Neural cell (in vitro differentiated cells): ENCODE measurements at regions not wholly inside any gene's neighbourhood (a gene's known extent, or its start where the extent isn't known, plus 50 kb on each side); places are given as distances from the start of the nearest gene placed in this dataset.

ENCODE experiments used
- H2AFZ ChIP-seq: fragments of 200-600, 300-800 bp; sonication (generic), shearing (Covaris generic); 2 replicates; pipeline ENCODE4 v1.6.0; 2014; ENCODE audit warnings: low read depth, mild to moderate bottlenecking, antibody characterized with exemption, low read length, moderate library complexity
- H3F3A ChIP-seq: fragments of 200-600 bp; shearing (Covaris generic); 2 replicates; pipeline ENCODE4 v1.6.1; 2016; ENCODE audit warnings: mild to moderate bottlenecking, moderate library complexity, mixed read lengths, antibody characterized with exemption, low read length; ENCODE audit not compliant: insufficient read depth, poor library complexity, severe bottlenecking
- H3K27ac ChIP-seq: fragments of 200-600, 300-800 bp; sonication (generic), shearing (Covaris generic); 2 replicates; pipeline ENCODE4 v1.5.1; 2014; ENCODE audit warnings: mild to moderate bottlenecking, low read length, moderate library complexity
- H3K27me3 ChIP-seq: fragments of 300-800, 200-600 bp; sonication (generic), shearing (Covaris generic); 2 replicates; pipeline ENCODE4 v1.6.0; 2014; ENCODE audit warnings: mild to moderate bottlenecking, low read depth, low read length, moderate library complexity; ENCODE audit not compliant: insufficient read depth
- H3K36me3 ChIP-seq: fragments of 300-800, 200-600 bp; sonication (generic), shearing (Covaris generic); 2 replicates; pipeline ENCODE4 v1.5.1; 2014; ENCODE audit warnings: mild to moderate bottlenecking, antibody characterized with exemption, low read length, moderate library complexity; ENCODE audit not compliant: insufficient read depth
- H3K4me2 ChIP-seq: fragments of 300-800, 200-600 bp; sonication (generic), shearing (Covaris generic); 2 replicates; pipeline ENCODE4 v1.6.0; 2014; ENCODE audit warnings: mild to moderate bottlenecking, low read length
- H3K4me3 ChIP-seq: fragments of 300-800, 200-600 bp; sonication (generic), shearing (Covaris generic); 2 replicates; pipeline ENCODE4 v1.5.1; 2014; ENCODE audit warnings: mild to moderate bottlenecking, low read length, moderate library complexity
- H3K79me2 ChIP-seq: fragments of 200-600 bp; shearing (Covaris generic); replicated peaks from 2 replicates; pipeline ENCODE4 v1.6.0; 2014; ENCODE audit warnings: mild to moderate bottlenecking, low read length, moderate library complexity; ENCODE audit not compliant: insufficient read depth
- H3K9ac ChIP-seq: fragments of 300-800, 200-600 bp; sonication (generic), shearing (Covaris generic); 2 replicates; pipeline ENCODE4 v1.6.1; 2016; ENCODE audit warnings: mild to moderate bottlenecking, low read length, mixed read lengths
- H3K9me2 ChIP-seq: fragments of 200-600 bp; shearing (Covaris generic); 2 replicates; pipeline ENCODE4 v1.6.1; 2016; ENCODE audit warnings: mild to moderate bottlenecking, low read length, mixed read lengths; ENCODE audit not compliant: insufficient read depth
- H3K9me3 ChIP-seq: fragments of 200-600, 300-800 bp; sonication (generic), shearing (Covaris generic); 2 replicates; pipeline ENCODE4 v1.6.1; 2016; ENCODE audit warnings: mild to moderate bottlenecking, mixed run types, low read length, moderate library complexity, mixed read lengths
- H4K20me1 ChIP-seq: fragments of 200-600 bp; shearing (Covaris generic); 2 replicates; pipeline ENCODE4 v1.6.1; 2016; ENCODE audit warnings: mild to moderate bottlenecking, mixed run types; ENCODE audit not compliant: insufficient read depth
- EP300 ChIP-seq: fragments of 450-650 bp; conservative IDR thresholded peaks from 2 replicates; pipeline ENCODE4 v1.6.1; 2014; ENCODE audit warnings: antibody characterized with exemption, mild to moderate bottlenecking, moderate library complexity; ENCODE audit not compliant: poor library complexity, severe bottlenecking
- EZH2 ChIP-seq: fragments of 200-600, 300-800 bp; shearing (Covaris generic), sonication (generic); IDR thresholded peaks from 2 replicates; pipeline ENCODE4 v1.6.1; 2014; ENCODE audit warnings: antibody characterized with exemption, low read length, borderline replicate concordance, mild to moderate bottlenecking; ENCODE audit not compliant: insufficient read depth, poor library complexity, severe bottlenecking
- MXI1 ChIP-seq: fragments of 450-650 bp; conservative IDR thresholded peaks from 2 replicates; pipeline ENCODE4 v1.6.1; 2014; ENCODE audit warnings: antibody characterized with exemption, mild to moderate bottlenecking; ENCODE audit not compliant: poor library complexity, severe bottlenecking
- POLR2AphosphoS5 ChIP-seq: IDR thresholded peaks from 2 replicates; pipeline ENCODE4 v1.6.1; 2012
- RAD21 ChIP-seq: fragments of 450-650 bp; conservative IDR thresholded peaks from 2 replicates; pipeline ENCODE4 v1.6.1; 2014; ENCODE audit warnings: antibody characterized with exemption, mild to moderate bottlenecking, moderate library complexity
- SMC3 ChIP-seq: fragments of 450-650 bp; conservative IDR thresholded peaks from 2 replicates; pipeline ENCODE4 v1.6.1; 2014; ENCODE audit warnings: antibody characterized with exemption, mild to moderate bottlenecking, moderate library complexity; ENCODE audit not compliant: poor library complexity
- TAF1 ChIP-seq: IDR thresholded peaks from 2 replicates; pipeline ENCODE4 v1.6.1; 2012; ENCODE audit warnings: low read depth
- TF ChIP-seq, protein P1 (sequence below): IDR thresholded peaks from 2 replicates; pipeline ENCODE4 v1.6.1; 2012; ENCODE audit warnings: borderline replicate concordance
- TF ChIP-seq, protein P2 (sequence below): fragments of 450-650 bp; IDR thresholded peaks from 2 replicates; pipeline ENCODE4 v1.5.1; 2014; ENCODE audit warnings: antibody characterized with exemption, mild to moderate bottlenecking, moderate library complexity; ENCODE audit not compliant: poor library complexity, severe bottlenecking

DNA sequence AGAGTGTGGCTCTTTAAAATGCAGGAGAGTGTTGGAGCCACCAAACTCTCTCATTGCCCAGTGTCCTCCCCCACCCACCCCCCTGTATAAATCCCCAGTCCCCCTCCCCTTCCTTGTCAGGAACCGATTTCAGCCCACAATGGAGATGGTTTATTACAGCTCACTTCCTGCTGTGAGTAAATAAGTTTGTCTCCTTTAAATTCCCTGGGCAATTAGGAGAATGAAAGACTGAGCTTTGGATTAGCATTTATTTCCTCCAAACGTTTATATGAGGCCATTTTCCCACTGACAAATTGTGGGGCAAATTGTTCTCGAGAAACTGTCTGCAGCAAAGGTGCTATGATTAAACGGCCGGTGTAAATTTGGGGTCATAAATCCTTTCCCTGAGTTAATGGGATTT is 128.8 kb downstream of the DHX35 start:
- Histone ChIP-seq H3K9me2 (no peaks in the 10 kb centered on the region), H3K27ac (no peak overlapping the region), H3K36me3 (no peaks in the 10 kb centered on the region), H3K27me3 (no peaks in the 10 kb centered on the region), H4K20me1 (no peaks in the 10 kb centered on the region), H3F3A (no peaks in the 10 kb centered on the region), H3K4me3 (no peak overlapping the region), H3K4me2 (no peak overlapping the region), H3K9me3 (no peaks in the 10 kb centered on the region), H3K79me2 (no peaks in the 10 kb centered on the region), H3K9ac (no peak overlapping the region), H2AFZ (no peak overlapping the region)
- TF ChIP-seq, protein P1, sequence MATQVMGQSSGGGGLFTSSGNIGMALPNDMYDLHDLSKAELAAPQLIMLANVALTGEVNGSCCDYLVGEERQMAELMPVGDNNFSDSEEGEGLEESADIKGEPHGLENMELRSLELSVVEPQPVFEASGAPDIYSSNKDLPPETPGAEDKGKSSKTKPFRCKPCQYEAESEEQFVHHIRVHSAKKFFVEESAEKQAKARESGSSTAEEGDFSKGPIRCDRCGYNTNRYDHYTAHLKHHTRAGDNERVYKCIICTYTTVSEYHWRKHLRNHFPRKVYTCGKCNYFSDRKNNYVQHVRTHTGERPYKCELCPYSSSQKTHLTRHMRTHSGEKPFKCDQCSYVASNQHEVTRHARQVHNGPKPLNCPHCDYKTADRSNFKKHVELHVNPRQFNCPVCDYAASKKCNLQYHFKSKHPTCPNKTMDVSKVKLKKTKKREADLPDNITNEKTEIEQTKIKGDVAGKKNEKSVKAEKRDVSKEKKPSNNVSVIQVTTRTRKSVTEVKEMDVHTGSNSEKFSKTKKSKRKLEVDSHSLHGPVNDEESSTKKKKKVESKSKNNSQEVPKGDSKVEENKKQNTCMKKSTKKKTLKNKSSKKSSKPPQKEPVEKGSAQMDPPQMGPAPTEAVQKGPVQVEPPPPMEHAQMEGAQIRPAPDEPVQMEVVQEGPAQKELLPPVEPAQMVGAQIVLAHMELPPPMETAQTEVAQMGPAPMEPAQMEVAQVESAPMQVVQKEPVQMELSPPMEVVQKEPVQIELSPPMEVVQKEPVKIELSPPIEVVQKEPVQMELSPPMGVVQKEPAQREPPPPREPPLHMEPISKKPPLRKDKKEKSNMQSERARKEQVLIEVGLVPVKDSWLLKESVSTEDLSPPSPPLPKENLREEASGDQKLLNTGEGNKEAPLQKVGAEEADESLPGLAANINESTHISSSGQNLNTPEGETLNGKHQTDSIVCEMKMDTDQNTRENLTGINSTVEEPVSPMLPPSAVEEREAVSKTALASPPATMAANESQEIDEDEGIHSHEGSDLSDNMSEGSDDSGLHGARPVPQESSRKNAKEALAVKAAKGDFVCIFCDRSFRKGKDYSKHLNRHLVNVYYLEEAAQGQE: no peak
- TF ChIP-seq TAF1 (no peak), EZH2 (no peak), EP300 (no peak), RAD21 (no peak), MXI1 (no peak), SMC3 (no peak), POLR2AphosphoS5 (no peak)
- TF ChIP-seq, protein P2, sequence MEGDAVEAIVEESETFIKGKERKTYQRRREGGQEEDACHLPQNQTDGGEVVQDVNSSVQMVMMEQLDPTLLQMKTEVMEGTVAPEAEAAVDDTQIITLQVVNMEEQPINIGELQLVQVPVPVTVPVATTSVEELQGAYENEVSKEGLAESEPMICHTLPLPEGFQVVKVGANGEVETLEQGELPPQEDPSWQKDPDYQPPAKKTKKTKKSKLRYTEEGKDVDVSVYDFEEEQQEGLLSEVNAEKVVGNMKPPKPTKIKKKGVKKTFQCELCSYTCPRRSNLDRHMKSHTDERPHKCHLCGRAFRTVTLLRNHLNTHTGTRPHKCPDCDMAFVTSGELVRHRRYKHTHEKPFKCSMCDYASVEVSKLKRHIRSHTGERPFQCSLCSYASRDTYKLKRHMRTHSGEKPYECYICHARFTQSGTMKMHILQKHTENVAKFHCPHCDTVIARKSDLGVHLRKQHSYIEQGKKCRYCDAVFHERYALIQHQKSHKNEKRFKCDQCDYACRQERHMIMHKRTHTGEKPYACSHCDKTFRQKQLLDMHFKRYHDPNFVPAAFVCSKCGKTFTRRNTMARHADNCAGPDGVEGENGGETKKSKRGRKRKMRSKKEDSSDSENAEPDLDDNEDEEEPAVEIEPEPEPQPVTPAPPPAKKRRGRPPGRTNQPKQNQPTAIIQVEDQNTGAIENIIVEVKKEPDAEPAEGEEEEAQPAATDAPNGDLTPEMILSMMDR: no peak

DNA sequence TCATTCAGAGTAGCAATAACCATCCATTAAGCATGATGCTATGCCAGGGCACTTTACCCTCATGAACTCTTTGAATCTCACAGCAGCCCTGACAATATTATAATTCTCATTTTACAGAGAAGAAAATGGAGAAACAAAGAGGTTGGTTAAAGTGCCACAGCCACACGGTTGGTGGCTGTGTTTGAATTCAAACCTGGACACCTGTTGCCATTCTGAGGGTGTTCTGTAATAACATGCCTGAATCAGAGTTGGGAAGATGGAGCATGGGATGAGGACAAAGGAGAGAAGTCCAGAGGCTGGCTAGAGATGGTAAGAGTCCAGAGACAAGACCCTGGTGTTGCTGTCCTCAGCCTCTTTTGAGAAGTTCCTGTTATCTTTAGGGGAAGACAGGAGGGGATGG is 127.7 kb downstream of the DHX35 start:
- H3K9me3 ChIP-seq: no peaks in the 10 kb centered on the region

More for the DNA sequence above, 127.7 kb downstream of the DHX35 start:
- H3K27me3 ChIP-seq: no peaks in the 10 kb centered on the region
- no peak overlapping the region for H3K4me3 ChIP-seq
- H3K79me2 ChIP-seq: no peaks in the 10 kb centered on the region
- no peak overlapping the region for H2AFZ ChIP-seq
- H3K4me2 ChIP-seq: no peak overlapping the region
- no peaks in the 10 kb centered on the region for H3K36me3 ChIP-seq
- no peak overlapping the region for H3K27ac ChIP-seq
- no peaks in the 10 kb centered on the region for H3K9me2 ChIP-seq
- no peaks in the 10 kb centered on the region for H3F3A ChIP-seq
- TF ChIP-seq EP300: no peak
- TF ChIP-seq RAD21: no peak
- TF ChIP-seq TAF1: no peak
- TF ChIP-seq POLR2AphosphoS5: no peak
- TF ChIP-seq, protein P2: no peak
- TF ChIP-seq, protein P1: no peak
- no peak for TF ChIP-seq SMC3
- TF ChIP-seq EZH2: no peak
- TF ChIP-seq MXI1: no peak
- no peak overlapping the region for H3K9ac ChIP-seq
- H4K20me1 ChIP-seq: no peaks in the 10 kb centered on the region
